ENCODE measurements at regions not wholly inside any gene's neighbourhood (a gene's known extent, or its start where the extent isn't known, plus 50 kb on each side); places are given as distances from the start of the nearest gene placed in this dataset.

DNA sequence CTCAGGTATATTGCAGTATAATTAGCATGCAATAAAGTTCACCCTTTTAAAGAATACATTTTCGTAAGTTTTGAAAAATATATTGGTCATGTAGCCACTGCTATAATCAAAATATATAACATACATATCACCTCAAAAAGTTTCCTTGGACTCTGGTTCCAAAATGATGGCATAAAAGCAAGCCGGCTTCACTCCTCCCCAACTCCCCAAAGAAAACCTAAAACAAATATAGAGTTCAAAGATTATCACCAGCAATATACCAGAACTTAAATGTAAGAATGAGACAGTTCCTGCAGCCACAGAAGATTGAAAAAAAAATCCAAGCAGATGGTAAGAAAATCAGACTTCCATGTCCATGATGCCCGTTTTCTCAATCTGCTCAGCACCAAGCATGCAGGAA, 104.3 kb downstream of the APIP start:
- intact Hi-C loops (cut with DNase I; ENCODE audit: low total_unique reads), result no loop called here
- no peak overlapping the region for H3K4me3 ChIP-seq
- 68 to 85% (median 77%) methylated on average over 3 of the region's 3 CpGs for WGBS, 5 donors
- no peaks in the 10 kb centered on the region for H3K27me3 ChIP-seq
- peaks cover 0 to 18% (median 11%) of the 10 kb centered on the region in 4 donors for H3K9me3 ChIP-seq
- H3K4me1 ChIP-seq, result peaks cover 0 to 9% (median 0%) of the 10 kb centered on the region in 4 donors
- no peak for DNase-seq
- no peak for TF ChIP-seq POLR2A (IDR thresholded peaks at IDR 0.05)
- no peak for TF ChIP-seq EP300 (IDR thresholded peaks at IDR 0.05)
- TF ChIP-seq, protein P1, sequence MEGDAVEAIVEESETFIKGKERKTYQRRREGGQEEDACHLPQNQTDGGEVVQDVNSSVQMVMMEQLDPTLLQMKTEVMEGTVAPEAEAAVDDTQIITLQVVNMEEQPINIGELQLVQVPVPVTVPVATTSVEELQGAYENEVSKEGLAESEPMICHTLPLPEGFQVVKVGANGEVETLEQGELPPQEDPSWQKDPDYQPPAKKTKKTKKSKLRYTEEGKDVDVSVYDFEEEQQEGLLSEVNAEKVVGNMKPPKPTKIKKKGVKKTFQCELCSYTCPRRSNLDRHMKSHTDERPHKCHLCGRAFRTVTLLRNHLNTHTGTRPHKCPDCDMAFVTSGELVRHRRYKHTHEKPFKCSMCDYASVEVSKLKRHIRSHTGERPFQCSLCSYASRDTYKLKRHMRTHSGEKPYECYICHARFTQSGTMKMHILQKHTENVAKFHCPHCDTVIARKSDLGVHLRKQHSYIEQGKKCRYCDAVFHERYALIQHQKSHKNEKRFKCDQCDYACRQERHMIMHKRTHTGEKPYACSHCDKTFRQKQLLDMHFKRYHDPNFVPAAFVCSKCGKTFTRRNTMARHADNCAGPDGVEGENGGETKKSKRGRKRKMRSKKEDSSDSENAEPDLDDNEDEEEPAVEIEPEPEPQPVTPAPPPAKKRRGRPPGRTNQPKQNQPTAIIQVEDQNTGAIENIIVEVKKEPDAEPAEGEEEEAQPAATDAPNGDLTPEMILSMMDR (IDR thresholded peaks at IDR 0.05), result no peak
- no peak overlapping the region for H3K27ac ChIP-seq
- no peaks in the 10 kb centered on the region for H3K36me3 ChIP-seq

DNA sequence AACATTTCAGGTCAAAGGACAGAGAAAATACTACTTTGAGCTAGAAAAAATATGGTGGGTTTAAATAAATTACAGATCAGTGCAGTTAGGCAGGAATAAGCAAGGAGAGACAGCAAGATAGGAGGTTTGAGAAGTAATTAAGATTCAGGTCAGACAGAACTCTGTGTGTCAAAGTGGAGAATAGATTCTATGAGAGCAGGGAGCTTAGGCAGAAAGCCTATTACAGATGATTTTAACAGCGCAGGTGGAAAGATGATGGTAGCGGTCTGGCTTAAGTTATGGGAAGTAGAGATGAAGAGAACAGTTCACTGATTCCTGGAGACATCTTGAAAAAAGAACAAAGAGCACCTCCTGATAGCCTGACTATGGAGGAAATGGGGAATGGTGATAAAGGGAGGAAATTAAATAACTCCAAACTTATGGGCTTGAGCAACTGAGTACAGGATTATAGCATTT, 106.0 kb downstream of the APIP start:
- Histone ChIP-seq H3K4me3 (no peak overlapping the region), H3K36me3 (no peaks in the 10 kb centered on the region), H3K27ac (no peak overlapping the region), H3K4me1 (peaks cover 0 to 9% (median 0%) of the 10 kb centered on the region in 4 donors), H3K9me3 (peaks cover 0 to 18% (median 11%) of the 10 kb centered on the region in 4 donors), H3K27me3 (no peaks in the 10 kb centered on the region)
- whole genome bisulfite sequencing, 5 donors, result 94 to 99% (median 97%) methylated on average over 2 of the region's 2 CpGs
- TF ChIP-seq, protein P1 (IDR thresholded peaks at IDR 0.05), result no peak
- no peak for TF ChIP-seq POLR2AphosphoS5 (IDR thresholded peaks at IDR 0.05)
- DNase-seq, result no peak
- intact Hi-C loops (cut with DNase I; ENCODE audit: low total_unique reads), result no loop called here

DNA sequence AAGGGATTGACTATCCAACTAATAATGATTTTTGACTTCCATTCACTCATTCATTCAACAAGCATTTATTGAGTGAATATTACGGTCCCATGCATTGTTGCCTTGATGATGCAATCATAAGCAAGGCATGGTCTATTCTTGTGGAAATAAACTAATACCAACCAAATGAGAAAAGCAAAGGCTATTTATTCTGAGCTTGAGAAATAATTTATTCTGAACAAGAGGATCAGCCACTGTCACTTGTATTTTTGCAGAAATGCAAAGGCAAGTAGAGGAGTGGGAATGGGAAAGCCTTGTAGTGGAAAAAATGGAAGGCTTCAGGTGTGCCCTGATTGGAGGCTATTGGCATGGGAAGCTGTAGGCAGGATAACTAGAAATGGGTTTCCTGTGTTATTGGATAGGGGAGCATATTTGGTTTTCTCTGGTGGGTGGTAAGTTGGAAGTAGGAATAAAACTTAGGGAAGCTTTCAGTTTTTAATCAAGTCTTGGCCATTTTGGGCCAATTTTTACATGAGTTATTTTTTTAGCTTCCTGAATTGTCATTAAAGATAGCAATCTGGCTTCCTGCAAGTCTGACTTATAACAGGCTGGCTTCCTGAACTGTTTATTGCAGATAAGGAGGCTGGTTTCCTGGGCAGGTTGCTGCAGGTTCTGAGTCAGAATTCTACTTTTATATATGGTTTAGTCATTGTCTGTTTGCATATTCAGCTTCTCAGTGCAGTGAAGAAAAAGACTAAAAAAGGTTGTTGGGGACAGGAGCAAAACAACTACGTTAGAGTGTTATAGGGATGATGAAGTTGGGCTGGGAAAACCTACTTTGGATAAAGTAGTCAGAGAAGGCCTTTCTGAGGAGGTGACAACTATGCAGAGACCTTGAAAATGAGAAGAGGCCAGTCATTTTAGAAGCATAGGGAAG, 106.7 kb downstream of the APIP start:
- no peak overlapping the region for H3K4me3 ChIP-seq

DNA sequence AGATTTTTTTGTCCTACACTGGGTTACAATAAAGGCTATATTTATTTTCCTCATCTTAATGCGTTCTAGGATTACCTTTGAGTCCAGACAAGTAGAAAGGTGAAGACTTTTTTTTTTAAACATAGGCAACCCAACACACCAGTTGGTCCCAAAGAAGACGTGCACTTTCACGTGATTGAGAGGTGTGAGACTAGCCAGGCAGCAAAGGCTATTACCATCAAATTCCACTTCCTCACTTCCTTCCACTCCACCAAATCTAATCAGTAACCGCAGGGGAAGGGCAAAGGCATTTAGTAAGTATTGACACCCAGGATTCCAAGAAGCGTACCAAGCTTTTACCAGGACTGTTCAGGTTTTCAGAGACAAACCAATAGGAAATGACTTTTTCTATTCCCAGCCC, 109.3 kb downstream of the APIP start:
- no peak overlapping the region for H3K4me3 ChIP-seq
- H3K27ac ChIP-seq, result no peak overlapping the region
- no peak for DNase-seq
- no peaks in the 10 kb centered on the region for H3K36me3 ChIP-seq
- intact Hi-C loops (cut with DNase I; ENCODE audit: low total_unique reads), result no loop called here
- H3K9me3 ChIP-seq, result no peaks in the 10 kb centered on the region
- H3K4me1 ChIP-seq, result peaks cover 0 to 9% (median 0%) of the 10 kb centered on the region in 4 donors
- H3K27me3 ChIP-seq, result no peaks in the 10 kb centered on the region
- WGBS, 5 donors, result 31 to 62% (median 48%) methylated on average over 5 of the region's 5 CpGs
- no peak for TF ChIP-seq POLR2A (IDR thresholded peaks at IDR 0.05)
- TF ChIP-seq, protein P1 (IDR thresholded peaks at IDR 0.05), result no peak
- TF ChIP-seq EP300 (IDR thresholded peaks at IDR 0.05), result no peak
- peak in 1 of 3 donors; percentile 40 for TF ChIP-seq POLR2AphosphoS5 (IDR thresholded peaks at IDR 0.05)

More for the DNA sequence above, 106.7 kb downstream of the APIP start:
- TF ChIP-seq EP300 (IDR thresholded peaks at IDR 0.05) (no peak), POLR2A (IDR thresholded peaks at IDR 0.05) (no peak)
- DNase-seq, result no peak
- Histone ChIP-seq H3K27ac (no peak overlapping the region), H3K9me3 (peaks cover 0 to 18% (median 11%) of the 10 kb centered on the region in 4 donors), H3K4me1 (peaks cover 0 to 9% (median 0%) of the 10 kb centered on the region in 4 donors), H3K36me3 (no peaks in the 10 kb centered on the region), H3K27me3 (no peaks in the 10 kb centered on the region)
- WGBS, 5 donors, result 64 to 76% (median 69%) methylated on average over 2 of the region's 2 CpGs
- intact Hi-C loops (cut with DNase I; ENCODE audit: low total_unique reads), result no loop called here

DNA sequence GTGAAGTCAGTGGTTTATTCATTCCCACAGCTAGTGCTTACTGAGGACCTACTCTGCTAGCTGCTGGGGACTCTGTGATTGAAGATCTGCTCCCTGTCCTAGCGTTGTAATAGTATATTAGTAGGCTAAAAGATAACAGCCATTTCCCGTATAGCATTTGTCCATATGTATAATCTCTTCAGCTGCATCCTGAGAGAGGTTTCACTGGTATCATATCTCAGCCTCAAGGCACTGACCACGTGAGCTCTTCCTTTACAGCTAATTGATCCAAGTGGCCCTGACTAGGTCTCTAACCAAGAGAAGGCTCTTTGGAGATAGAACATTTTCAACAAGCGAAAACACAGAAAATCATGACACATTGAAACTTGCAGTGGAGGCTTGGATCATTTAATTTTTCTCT, 110.2 kb downstream of the APIP start:
- Histone ChIP-seq H3K9me3 (no peaks in the 10 kb centered on the region), H3K27ac (no peak overlapping the region), H3K36me3 (no peaks in the 10 kb centered on the region), H3K4me3 (no peak overlapping the region), H3K4me1 (peaks cover 0 to 9% (median 0%) of the 10 kb centered on the region in 4 donors), H3K27me3 (no peaks in the 10 kb centered on the region)
- TF ChIP-seq, protein P1 (IDR thresholded peaks at IDR 0.05), result no peak
- WGBS, 5 donors, result 79 to 89% (median 83%) methylated on average over 4 of the region's 4 CpGs
- intact Hi-C loops (cut with DNase I; ENCODE audit: low total_unique reads), result no loop called here
- no peak for DNase-seq
